ENCODE measurements at regions not wholly inside any gene's neighbourhood (a gene's known extent, or its start where the extent isn't known, plus 50 kb on each side); places are given as distances from the start of the nearest gene placed in this dataset.

GRCh38 chr3:80263260-80263659 is 495.5 kb upstream of the ROBO1 start:
- DNase-seq = no peak

GRCh38 chr3:80261082-80261481 is 493.3 kb upstream of the ROBO1 start:
- no peak for DNase-seq

DNA sequence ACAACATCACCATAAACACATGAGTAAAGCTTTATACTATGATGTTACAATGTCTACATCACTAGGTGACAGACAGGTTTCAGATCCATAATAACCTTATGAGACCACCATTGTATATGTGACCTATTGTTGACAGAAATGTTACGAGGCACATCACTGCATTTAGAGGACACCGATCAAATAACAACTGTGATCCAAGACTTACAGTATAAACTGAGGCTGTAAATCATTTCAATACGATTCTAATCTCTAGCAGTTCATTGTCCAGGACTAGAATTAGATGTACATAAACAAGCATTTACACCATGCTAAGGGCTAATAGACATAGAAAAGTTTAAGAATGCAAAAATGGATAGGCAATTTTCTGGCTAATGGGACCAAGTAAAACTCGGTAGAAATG is 491.9 kb upstream of the ROBO1 start:
- DNase-seq = no peak

DNA sequence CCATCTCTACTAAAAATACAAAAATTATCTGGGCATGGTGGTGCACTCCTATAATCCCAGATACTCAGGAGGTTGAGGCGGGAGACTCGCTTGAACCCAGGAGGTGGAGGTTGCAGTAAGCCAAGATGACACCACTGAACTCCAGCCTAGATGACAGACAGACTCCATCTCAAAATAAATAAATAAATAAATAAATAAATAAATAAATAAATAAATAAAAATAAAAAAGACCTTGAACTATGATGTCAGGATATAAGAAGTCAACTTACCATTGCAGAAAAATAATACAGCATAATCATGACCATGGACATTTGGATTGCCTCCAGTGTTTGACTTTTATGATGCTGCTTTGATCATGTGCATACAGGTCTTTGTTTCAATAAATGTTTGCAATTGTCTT is 484.3 kb upstream of the ROBO1 start:
- no peak for DNase-seq

DNA sequence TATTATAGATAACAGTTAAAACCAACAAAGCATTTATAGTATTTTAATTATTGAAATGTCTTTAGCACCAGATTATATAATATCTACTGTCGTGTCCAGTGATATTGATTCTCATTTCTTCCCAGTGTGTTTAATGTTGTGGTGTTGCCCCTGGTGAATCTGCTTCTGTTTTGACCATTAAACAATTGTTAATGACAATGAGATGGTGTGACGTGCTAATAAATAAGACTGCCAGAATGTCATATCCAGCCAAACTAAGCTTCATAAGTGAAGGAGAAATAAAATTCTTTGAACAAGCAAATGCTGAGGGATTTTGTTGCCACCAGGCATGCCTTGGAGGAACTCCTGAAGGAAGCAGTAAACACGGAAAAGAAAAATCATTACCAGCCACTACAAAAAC is 480.0 kb upstream of the ROBO1 start:
- no peak for DNase-seq

DNA sequence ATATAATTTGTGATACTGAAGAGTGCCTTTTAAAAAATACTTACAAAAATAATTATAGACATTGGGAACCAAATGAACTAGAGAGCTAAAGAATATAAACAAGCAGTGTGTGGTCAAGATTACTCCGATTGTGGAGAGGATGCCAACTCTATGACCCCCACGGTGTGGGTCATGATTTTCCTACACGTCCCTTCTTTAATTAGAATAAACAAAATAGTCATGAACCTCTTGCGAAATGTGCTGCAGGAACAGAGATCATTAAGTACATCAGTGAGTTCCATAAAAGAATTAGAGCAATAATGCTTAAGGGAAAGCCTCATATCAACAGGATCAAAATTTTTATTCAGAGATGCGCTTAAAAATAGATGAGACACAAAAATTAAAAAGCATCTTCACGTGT is 476.6 kb upstream of the ROBO1 start:
- DNase-seq = no peak

DNA sequence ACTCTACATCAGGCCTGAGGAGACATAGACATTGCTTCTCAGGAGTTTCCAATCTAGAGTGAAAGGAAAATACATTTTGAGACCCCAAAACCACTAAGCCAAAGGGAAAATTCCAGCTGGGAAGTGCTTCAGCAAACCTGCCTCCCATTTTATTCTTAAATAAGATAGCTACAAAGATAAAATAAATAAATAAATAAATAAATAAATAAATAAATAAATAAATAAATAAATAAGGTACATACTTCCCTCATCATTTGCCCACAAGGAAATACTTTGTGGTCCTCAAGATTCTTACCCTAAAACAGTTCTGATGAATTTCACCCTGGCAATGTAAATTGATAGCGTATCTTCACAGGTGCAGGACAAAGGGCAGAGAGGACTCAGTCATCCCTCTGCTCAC is 474.0 kb upstream of the ROBO1 start:
- no peak for DNase-seq

DNA sequence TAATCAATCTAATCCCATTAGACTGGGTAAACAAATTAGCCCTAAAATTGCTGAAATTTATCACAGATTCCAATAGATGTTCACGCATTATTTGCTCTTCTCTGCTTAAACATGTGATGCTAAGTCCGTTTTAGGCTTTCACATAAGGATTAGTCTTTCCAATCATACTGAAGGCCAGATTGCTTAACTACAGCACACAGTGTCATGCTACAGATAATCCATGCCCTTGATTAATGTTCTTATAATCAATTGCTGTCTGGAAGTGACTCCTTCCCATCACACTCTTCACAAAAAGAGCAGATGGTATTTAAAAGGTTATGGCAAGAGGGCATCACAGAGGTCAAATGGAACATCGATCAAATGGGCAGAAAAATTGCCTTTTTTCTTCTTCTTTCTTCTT is 471.5 kb upstream of the ROBO1 start:
- no peak for DNase-seq

DNA sequence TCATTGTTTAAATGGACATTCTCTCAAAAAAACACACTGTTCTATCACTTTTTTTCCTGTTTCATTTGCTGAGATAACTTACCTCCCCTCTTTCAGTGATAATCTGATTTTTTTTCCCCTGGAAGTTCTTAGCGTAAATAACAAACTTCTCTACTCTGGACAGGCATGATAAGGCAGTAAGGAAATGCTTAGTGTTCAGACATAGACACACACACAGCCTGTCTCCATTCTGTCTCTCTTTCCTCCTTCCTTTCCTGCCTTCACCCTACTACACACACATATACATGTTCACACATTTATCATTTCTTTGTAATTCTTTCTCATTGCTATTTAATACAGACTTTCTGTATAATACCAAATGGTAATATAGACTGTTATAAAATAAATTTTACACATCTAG is 470.8 kb upstream of the ROBO1 start:
- DNase-seq = no peak

- DNase-seq = no peak
Measured at GRCh38 chr3:80238152-80238551, 470.4 kb upstream of the ROBO1 start.

DNA sequence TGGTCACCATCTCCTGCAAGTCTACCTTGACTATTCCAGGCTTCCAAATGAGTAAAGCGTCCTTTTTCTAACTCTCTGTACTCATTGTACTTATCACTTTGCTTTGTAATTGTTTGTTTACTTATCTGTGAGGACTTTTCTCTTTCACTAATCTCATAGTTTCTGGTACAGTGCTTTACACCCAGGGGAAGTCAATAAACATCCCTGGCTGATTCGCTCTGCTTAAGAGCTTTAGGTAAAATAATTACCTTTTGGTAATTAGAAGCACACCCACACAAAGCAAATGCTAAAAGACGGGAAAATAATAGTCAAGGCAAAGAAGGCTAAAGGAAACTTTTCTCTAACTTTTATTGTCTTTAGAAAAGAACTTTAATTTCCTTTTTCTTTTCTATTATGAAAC is 466.9 kb upstream of the ROBO1 start:
- no peak for DNase-seq

- DNase-seq = no peak
Measured at GRCh38 chr3:80233576-80233975, 465.8 kb upstream of the ROBO1 start.

GRCh38 chr3:80232760-80233159 is 465.0 kb upstream of the ROBO1 start:
- DNase-seq = no peak

DNA sequence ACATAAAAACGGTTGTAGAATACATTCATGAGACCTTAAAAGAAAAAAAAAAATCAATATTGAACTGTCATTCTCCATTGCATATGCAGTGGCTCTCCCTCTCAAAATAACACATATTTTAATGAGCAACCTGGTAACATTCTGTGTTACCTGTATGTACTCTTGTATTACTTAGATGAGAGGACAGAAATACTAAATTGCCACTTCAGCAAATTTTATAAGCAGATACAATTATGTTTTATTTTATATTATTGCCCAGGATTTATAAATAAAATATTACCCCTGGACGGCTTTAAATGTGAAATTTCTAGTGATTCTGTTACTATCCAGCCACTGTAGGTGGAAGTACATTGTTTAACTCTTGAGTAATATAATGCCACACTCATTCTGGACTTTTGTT is 463.2 kb upstream of the ROBO1 start:
- DNase-seq = no peak

DNA sequence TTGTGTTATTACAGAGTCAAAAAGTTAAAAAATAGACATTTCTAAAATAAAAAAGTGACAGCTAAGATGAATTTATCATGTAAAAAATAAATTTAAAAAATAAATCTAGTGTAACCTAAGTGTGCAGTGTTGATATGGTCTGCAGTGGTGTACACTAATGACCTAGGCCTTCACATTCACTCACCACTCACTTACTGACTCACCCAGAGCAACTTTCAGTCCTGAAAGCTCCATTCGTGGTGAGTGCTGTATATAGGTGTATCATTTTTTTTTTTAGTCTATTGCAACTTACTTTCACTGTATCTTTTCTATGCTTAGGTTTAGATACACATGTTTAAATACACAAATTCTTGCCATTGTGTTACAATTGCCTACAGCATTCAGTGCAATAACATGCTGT is 459.4 kb upstream of the ROBO1 start:
- no peak for DNase-seq

DNA sequence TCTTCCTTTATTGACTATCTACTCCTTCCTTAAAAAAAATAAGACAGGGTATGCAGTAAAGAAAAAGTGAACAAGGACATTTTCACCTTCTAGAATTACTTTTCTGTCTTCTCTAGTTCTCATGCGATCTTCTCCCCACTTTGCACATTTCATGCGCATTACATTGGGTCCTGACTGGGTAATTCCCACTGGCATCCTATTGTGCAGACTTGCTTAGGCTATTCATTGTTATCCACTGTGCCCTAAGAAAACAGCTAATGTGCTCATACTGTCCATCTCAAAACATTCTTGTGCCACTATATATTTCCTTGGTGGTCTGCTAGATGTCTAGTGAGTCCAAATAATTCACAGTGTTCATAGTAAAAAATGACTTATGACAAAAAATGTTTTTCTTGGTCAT is 447.4 kb upstream of the ROBO1 start:
- DNase-seq = no peak

DNA sequence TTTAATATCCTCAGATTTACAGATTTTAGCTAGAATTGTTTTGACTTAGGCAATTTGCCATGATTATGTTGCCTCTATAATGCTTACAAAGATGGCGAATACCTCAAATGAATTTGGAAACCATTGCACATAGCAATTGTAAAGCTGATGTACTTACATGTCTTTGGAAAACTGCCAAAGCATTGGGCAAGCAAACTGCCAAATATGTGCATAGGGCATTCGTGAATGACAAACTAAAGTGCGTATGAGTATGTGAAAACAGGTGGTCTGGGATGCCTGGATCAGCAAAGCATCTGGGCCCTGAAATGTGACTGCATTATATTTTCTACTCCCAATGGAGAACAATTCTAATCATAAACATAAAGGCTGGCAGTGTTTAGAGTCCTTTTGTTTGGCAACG is 445.3 kb upstream of the ROBO1 start:
- no peak for DNase-seq

DNA sequence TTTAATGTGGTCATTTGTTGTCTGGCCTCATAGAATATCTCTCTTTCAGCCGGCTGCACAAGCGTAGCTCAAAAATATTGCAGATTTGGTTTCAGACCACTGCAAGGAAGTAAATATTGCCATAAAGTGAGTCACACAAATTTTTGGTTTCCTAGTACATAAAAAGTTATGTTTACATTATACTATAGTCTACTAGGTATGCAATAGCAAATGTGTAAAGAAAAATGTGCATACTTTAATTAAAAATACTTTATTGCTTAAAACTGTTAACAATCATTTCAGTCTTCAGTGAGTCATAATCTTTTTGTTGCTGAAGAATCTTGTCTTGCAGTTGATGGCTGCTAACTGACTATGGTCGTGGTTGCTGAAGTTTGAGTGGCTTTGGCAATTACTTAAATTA is 425.1 kb upstream of the ROBO1 start:
- DNase-seq = no peak

- no peak for DNase-seq
Measured at GRCh38 chr3:80190051-80190450, 422.3 kb upstream of the ROBO1 start.

- no peak for DNase-seq
Measured at GRCh38 chr3:80187981-80188380, 420.2 kb upstream of the ROBO1 start.

- no peak for DNase-seq
Measured at GRCh38 chr3:80159990-80160506, 392.2 kb upstream of the ROBO1 start.

DNA sequence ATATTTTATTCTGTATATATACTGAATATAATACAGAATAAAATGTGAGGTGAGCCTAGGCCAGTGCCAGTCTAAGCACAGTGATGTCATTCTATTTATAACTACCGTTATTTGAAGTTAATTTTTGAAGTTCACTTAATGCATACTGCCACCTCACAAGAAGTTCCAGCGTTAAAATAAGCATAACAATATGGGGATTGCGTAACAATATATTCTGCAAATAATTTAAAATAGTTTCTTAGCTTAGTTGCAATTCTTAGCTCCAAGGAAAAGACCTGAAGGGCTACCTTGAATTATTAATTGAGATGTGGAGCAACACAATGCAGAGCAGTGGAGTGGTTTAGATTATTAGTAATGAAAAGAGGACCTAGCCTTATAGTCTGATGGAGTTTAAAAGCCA is 390.5 kb upstream of the ROBO1 start:
- no peak for DNase-seq

- DNase-seq = no peak
Measured at GRCh38 chr3:80157546-80157945, 389.7 kb upstream of the ROBO1 start.

GRCh38 chr3:80152692-80153091 is 384.9 kb upstream of the ROBO1 start:
- no peak for DNase-seq

GRCh38 chr3:80142714-80143113 is 374.9 kb upstream of the ROBO1 start:
- no peak for DNase-seq

- DNase-seq = no peak
Measured at GRCh38 chr3:80141557-80141956, 373.8 kb upstream of the ROBO1 start.

Measured in activated gamma-delta T cell (primary cell).